Neural cell (in vitro differentiated cells): ENCODE measurements at regions not wholly inside any gene's neighbourhood (a gene's known extent, or its start where the extent isn't known, plus 50 kb on each side); places are given as distances from the start of the nearest gene placed in this dataset.

Source experiments
- H2AFZ ChIP-seq: fragments of 200-600, 300-800 bp; sonication (generic), shearing (Covaris generic); 2 replicates; pipeline ENCODE4 v1.6.0; 2014; ENCODE audit warnings: low read depth, mild to moderate bottlenecking, antibody characterized with exemption, low read length, moderate library complexity
- H3F3A ChIP-seq: fragments of 200-600 bp; shearing (Covaris generic); 2 replicates; pipeline ENCODE4 v1.6.1; 2016; ENCODE audit warnings: mild to moderate bottlenecking, moderate library complexity, mixed read lengths, antibody characterized with exemption, low read length; ENCODE audit not compliant: insufficient read depth, poor library complexity, severe bottlenecking
- H3K27ac ChIP-seq: fragments of 200-600, 300-800 bp; sonication (generic), shearing (Covaris generic); 2 replicates; pipeline ENCODE4 v1.5.1; 2014; ENCODE audit warnings: mild to moderate bottlenecking, low read length, moderate library complexity
- H3K27me3 ChIP-seq: fragments of 300-800, 200-600 bp; sonication (generic), shearing (Covaris generic); 2 replicates; pipeline ENCODE4 v1.6.0; 2014; ENCODE audit warnings: mild to moderate bottlenecking, low read depth, low read length, moderate library complexity; ENCODE audit not compliant: insufficient read depth
- H3K36me3 ChIP-seq: fragments of 300-800, 200-600 bp; sonication (generic), shearing (Covaris generic); 2 replicates; pipeline ENCODE4 v1.5.1; 2014; ENCODE audit warnings: mild to moderate bottlenecking, antibody characterized with exemption, low read length, moderate library complexity; ENCODE audit not compliant: insufficient read depth
- H3K4me2 ChIP-seq: fragments of 300-800, 200-600 bp; sonication (generic), shearing (Covaris generic); 2 replicates; pipeline ENCODE4 v1.6.0; 2014; ENCODE audit warnings: mild to moderate bottlenecking, low read length
- H3K4me3 ChIP-seq: fragments of 300-800, 200-600 bp; sonication (generic), shearing (Covaris generic); 2 replicates; pipeline ENCODE4 v1.5.1; 2014; ENCODE audit warnings: mild to moderate bottlenecking, low read length, moderate library complexity
- H3K79me2 ChIP-seq: fragments of 200-600 bp; shearing (Covaris generic); replicated peaks from 2 replicates; pipeline ENCODE4 v1.6.0; 2014; ENCODE audit warnings: mild to moderate bottlenecking, low read length, moderate library complexity; ENCODE audit not compliant: insufficient read depth
- H3K9ac ChIP-seq: fragments of 300-800, 200-600 bp; sonication (generic), shearing (Covaris generic); 2 replicates; pipeline ENCODE4 v1.6.1; 2016; ENCODE audit warnings: mild to moderate bottlenecking, low read length, mixed read lengths
- H3K9me2 ChIP-seq: fragments of 200-600 bp; shearing (Covaris generic); 2 replicates; pipeline ENCODE4 v1.6.1; 2016; ENCODE audit warnings: mild to moderate bottlenecking, low read length, mixed read lengths; ENCODE audit not compliant: insufficient read depth
- H3K9me3 ChIP-seq: fragments of 200-600, 300-800 bp; sonication (generic), shearing (Covaris generic); 2 replicates; pipeline ENCODE4 v1.6.1; 2016; ENCODE audit warnings: mild to moderate bottlenecking, mixed run types, low read length, moderate library complexity, mixed read lengths
- H4K20me1 ChIP-seq: fragments of 200-600 bp; shearing (Covaris generic); 2 replicates; pipeline ENCODE4 v1.6.1; 2016; ENCODE audit warnings: mild to moderate bottlenecking, mixed run types; ENCODE audit not compliant: insufficient read depth
- CTCF ChIP-seq: fragments of 450-650 bp; IDR thresholded peaks from 2 replicates; pipeline ENCODE4 v1.5.1; 2014; ENCODE audit warnings: antibody characterized with exemption, mild to moderate bottlenecking, moderate library complexity; ENCODE audit not compliant: poor library complexity, severe bottlenecking
- EP300 ChIP-seq: fragments of 450-650 bp; conservative IDR thresholded peaks from 2 replicates; pipeline ENCODE4 v1.6.1; 2014; ENCODE audit warnings: antibody characterized with exemption, mild to moderate bottlenecking, moderate library complexity; ENCODE audit not compliant: poor library complexity, severe bottlenecking
- EZH2 ChIP-seq: fragments of 200-600, 300-800 bp; shearing (Covaris generic), sonication (generic); IDR thresholded peaks from 2 replicates; pipeline ENCODE4 v1.6.1; 2014; ENCODE audit warnings: antibody characterized with exemption, low read length, borderline replicate concordance, mild to moderate bottlenecking; ENCODE audit not compliant: insufficient read depth, poor library complexity, severe bottlenecking
- MXI1 ChIP-seq: fragments of 450-650 bp; conservative IDR thresholded peaks from 2 replicates; pipeline ENCODE4 v1.6.1; 2014; ENCODE audit warnings: antibody characterized with exemption, mild to moderate bottlenecking; ENCODE audit not compliant: poor library complexity, severe bottlenecking
- POLR2AphosphoS5 ChIP-seq: IDR thresholded peaks from 2 replicates; pipeline ENCODE4 v1.6.1; 2012
- RAD21 ChIP-seq: fragments of 450-650 bp; conservative IDR thresholded peaks from 2 replicates; pipeline ENCODE4 v1.6.1; 2014; ENCODE audit warnings: antibody characterized with exemption, mild to moderate bottlenecking, moderate library complexity
- REST ChIP-seq: IDR thresholded peaks from 2 replicates; pipeline ENCODE4 v1.6.1; 2012; ENCODE audit warnings: borderline replicate concordance
- SMC3 ChIP-seq: fragments of 450-650 bp; conservative IDR thresholded peaks from 2 replicates; pipeline ENCODE4 v1.6.1; 2014; ENCODE audit warnings: antibody characterized with exemption, mild to moderate bottlenecking, moderate library complexity; ENCODE audit not compliant: poor library complexity
- TAF1 ChIP-seq: IDR thresholded peaks from 2 replicates; pipeline ENCODE4 v1.6.1; 2012; ENCODE audit warnings: low read depth

GRCh38 chr1:88134983-88135921 lies 548.8 kb upstream of the PKN2 start:
- no peak overlapping the region for H3K4me2 ChIP-seq
- TF ChIP-seq TAF1 (no peak), POLR2AphosphoS5 (no peak), SMC3 (no peak), EZH2 (no peak), RAD21 (no peak), REST (no peak), MXI1 (no peak), EP300 (no peak), CTCF (no peak)
- no peaks in the 10 kb centered on the region for H3K9me3 ChIP-seq
- H3K27me3 ChIP-seq: no peaks in the 10 kb centered on the region
- no peak overlapping the region for H3K9ac ChIP-seq
- H3K27ac ChIP-seq: no peak overlapping the region
- no peaks in the 10 kb centered on the region for H3K36me3 ChIP-seq
- no peak overlapping the region for H2AFZ ChIP-seq
- no peaks in the 10 kb centered on the region for H4K20me1 ChIP-seq
- no peaks in the 10 kb centered on the region for H3F3A ChIP-seq
- no peaks in the 10 kb centered on the region for H3K79me2 ChIP-seq
- H3K4me3 ChIP-seq: no peak overlapping the region
- H3K9me2 ChIP-seq: no peaks in the 10 kb centered on the region

DNA sequence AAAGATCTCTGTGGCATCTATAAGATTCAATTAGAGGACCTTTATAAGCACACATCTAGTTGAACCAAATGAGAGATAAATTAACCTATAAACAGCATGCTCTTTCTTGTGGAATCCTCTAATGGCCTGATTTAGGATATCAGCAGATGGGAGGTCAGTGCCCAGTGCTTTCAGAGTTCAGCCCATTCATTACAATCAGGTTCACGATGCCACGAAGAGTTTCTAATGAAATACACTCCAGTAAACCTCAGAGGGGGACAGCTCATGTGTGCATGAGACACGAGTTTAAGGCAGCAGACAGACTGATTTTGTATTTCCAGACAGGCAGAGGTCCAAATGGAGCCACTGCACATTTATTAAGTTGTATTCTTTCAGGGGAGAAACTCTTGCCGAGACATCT lies 544.4 kb upstream of the PKN2 start:
- Histone ChIP-seq H2AFZ (no peak overlapping the region), H3K79me2 (no peaks in the 10 kb centered on the region), H3K27ac (no peak overlapping the region), H4K20me1 (no peaks in the 10 kb centered on the region), H3K27me3 (no peaks in the 10 kb centered on the region), H3K9me3 (no peaks in the 10 kb centered on the region), H3K4me2 (no peak overlapping the region), H3K9me2 (no peaks in the 10 kb centered on the region), H3K36me3 (no peaks in the 10 kb centered on the region), H3F3A (no peaks in the 10 kb centered on the region), H3K9ac (no peak overlapping the region), H3K4me3 (no peak overlapping the region)
- TF ChIP-seq CTCF: no peak
